Activated B cell treated with CpG ODN at 0.5 μM for 24 hours (primary cell): ENCODE measurements at regions not wholly inside any gene's neighbourhood (a gene's known extent, or its start where the extent isn't known, plus 50 kb on each side); places are given as distances from the start of the nearest gene placed in this dataset.

Experiments
- ATAC-seq: fragments of 200-7000 bp; cut with Tn5 transposase; one replicate; pipeline ENCODE4 v1.10.0; 2021; ENCODE audit warnings: low read depth, mild to moderate bottlenecking, moderate library complexity
- CTCF ChIA-PET: fragments of 350-600 bp; sonication (Branson Sonifier 250); formaldehyde crosslinking; loops from one replicate; lab custom pipeline; 2021; ENCODE audit warnings: antibody characterized with exemption; lab: Charles Lee
- POLR2A ChIA-PET: fragments of 350-600 bp; sonication (Branson Sonifier 250); formaldehyde crosslinking; loops from one replicate; lab custom pipeline; 2021; ENCODE audit warnings: antibody characterized with exemption; lab: Charles Lee
- DNase-seq: peaks from one replicate; pipeline ENCODE4 v3.0.0; 2022
- H3K27ac Mint-ChIP-seq: one replicate; pipeline ENCODE4 v1.8.0; 2020; ENCODE audit warnings: mixed read lengths
- H3K27me3 Mint-ChIP-seq: one replicate; pipeline ENCODE4 v1.8.0; 2021; ENCODE audit warnings: mixed read lengths
- H3K36me3 Mint-ChIP-seq: one replicate; pipeline ENCODE4 v1.8.0; 2021; ENCODE audit warnings: low read depth, mixed read lengths
- H3K4me1 Mint-ChIP-seq: one replicate; pipeline ENCODE4 v1.8.0; 2021; ENCODE audit warnings: mixed read lengths
- H3K4me3 Mint-ChIP-seq: one replicate; pipeline ENCODE4 v1.8.0; 2020; ENCODE audit warnings: mild to moderate bottlenecking, mixed read lengths
- H3K9me3 Mint-ChIP-seq: one replicate; pipeline ENCODE4 v1.8.0; 2020; ENCODE audit warnings: mixed read lengths
- intact Hi-C: fragments of 100-400 bp; cut with micrococcal nuclease; formaldehyde crosslinking; loops from one replicate; pipeline ENCODE4 v1.15.1; 2024
- TF ChIP-seq, protein P1 (sequence below): fragments of 200-600 bp; IDR thresholded peaks from one replicate; pipeline ENCODE4 v1.8.0; 2022; ENCODE audit warnings: antibody characterized with exemption, mild to moderate bottlenecking

DNA sequence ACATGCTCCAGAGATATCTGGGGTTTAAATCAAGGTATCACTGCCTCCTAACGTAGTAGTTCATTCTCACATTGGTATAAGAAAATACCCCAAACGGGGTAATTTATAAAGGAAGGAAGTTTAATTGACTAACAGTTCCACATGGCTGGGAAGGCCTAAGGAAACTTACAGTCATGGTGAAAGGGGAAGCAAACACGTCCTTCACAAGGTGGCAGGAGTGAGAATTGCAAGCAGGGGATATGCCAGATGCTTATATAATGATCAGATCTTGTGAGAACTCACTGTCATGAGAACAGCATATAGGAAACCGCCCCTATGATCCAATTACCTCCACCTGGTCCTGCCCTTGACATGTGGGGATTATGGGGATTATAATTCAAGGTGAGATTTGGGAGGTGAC is 1280.2 kb upstream of the C9orf72 start:
- Mint-ChIP-seq H3K9me3 (no peaks in the 10 kb centered on the region), H3K36me3 (no peaks in the 10 kb centered on the region), H3K4me1 (no peaks in the 10 kb centered on the region), H3K27me3 (no peaks in the 10 kb centered on the region), H3K27ac (no peak overlapping the region), H3K4me3 (no peak overlapping the region)
- TF ChIP-seq, protein P1, sequence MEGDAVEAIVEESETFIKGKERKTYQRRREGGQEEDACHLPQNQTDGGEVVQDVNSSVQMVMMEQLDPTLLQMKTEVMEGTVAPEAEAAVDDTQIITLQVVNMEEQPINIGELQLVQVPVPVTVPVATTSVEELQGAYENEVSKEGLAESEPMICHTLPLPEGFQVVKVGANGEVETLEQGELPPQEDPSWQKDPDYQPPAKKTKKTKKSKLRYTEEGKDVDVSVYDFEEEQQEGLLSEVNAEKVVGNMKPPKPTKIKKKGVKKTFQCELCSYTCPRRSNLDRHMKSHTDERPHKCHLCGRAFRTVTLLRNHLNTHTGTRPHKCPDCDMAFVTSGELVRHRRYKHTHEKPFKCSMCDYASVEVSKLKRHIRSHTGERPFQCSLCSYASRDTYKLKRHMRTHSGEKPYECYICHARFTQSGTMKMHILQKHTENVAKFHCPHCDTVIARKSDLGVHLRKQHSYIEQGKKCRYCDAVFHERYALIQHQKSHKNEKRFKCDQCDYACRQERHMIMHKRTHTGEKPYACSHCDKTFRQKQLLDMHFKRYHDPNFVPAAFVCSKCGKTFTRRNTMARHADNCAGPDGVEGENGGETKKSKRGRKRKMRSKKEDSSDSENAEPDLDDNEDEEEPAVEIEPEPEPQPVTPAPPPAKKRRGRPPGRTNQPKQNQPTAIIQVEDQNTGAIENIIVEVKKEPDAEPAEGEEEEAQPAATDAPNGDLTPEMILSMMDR: no peak
- ChIA-PET CTCF (no interaction called here), POLR2A (no interaction called here)
- DNase-seq (no peak), ATAC-seq (no peak)
- intact Hi-C loops: no loop called here

DNA sequence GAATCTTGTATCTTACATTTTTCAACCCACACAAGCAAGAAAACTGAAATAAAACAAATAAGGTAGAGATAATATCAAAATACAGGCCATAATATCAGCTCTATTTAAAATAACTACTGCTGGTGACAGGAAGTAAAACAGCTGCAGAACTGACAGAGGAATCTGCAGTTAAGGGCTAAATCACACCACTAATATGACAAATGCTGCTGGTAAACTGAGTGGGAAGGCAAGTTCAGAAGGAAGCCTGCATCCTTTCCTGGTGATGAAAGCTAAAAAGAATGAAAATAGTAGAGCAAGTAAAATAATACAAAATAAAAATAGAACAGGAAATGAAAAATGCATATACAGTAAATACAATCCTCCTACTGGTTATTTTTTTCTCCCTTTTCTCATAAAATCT is 1293.7 kb upstream of the C9orf72 start:
- Mint-ChIP-seq H3K36me3 (no peaks in the 10 kb centered on the region), H3K4me3 (no peak overlapping the region), H3K4me1 (no peaks in the 10 kb centered on the region), H3K27me3 (no peaks in the 10 kb centered on the region), H3K27ac (no peak overlapping the region), H3K9me3 (no peaks in the 10 kb centered on the region)
- DNase-seq (no peak), ATAC-seq (no peak)
- POLR2A ChIA-PET: no interaction called here
- TF ChIP-seq, protein P1: no peak
- intact Hi-C loops: no loop called here
- CTCF ChIA-PET: no interaction called here

DNA sequence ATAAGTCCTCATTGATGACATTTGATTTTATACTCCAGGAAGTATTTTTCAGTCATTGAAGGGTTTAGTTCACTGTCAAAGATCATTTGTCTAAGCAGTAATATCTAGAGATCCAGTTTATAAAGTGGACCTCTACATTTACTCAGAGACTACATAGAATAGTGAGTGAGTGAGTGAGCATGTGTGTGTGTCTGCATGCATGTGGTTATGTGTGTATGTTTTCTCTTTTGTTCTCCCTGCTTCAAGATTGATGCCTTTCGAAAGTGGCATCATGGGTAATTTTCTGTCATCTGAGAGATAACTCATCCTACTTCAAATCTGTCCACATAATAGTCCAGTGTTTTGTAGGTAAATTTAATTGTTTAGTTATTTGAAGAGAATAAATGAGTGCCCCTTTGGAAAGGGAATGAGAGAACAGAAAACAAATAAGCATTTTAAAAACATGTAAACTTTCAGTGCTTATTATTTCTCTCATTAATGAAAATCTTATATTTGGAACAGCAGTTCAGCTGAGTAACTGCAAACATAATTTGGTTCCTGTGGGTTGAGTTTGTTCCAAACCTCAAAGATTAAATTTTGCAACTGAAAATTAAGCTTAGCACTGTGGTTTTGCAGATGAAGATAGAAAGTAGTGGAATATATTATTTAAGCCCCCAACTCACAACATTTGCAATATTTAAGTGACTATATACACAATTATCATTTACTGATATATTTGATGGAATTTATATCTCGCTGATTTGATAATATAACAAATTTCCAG is 1295.1 kb upstream of the C9orf72 start:
- ChIA-PET CTCF (no interaction called here), POLR2A (no interaction called here)
- H3K27me3 Mint-ChIP-seq: no peaks in the 10 kb centered on the region
- TF ChIP-seq, protein P1: no peak
- peaks cover 3% of the 10 kb centered on the region for H3K9me3 Mint-ChIP-seq
- no peak for ATAC-seq
- no peaks in the 10 kb centered on the region for H3K36me3 Mint-ChIP-seq
- no peaks in the 10 kb centered on the region for H3K4me1 Mint-ChIP-seq
- intact Hi-C loops: no loop called here
- H3K27ac Mint-ChIP-seq: no peak overlapping the region
- no peak overlapping the region for H3K4me3 Mint-ChIP-seq
- DNase-seq: no peak

DNA sequence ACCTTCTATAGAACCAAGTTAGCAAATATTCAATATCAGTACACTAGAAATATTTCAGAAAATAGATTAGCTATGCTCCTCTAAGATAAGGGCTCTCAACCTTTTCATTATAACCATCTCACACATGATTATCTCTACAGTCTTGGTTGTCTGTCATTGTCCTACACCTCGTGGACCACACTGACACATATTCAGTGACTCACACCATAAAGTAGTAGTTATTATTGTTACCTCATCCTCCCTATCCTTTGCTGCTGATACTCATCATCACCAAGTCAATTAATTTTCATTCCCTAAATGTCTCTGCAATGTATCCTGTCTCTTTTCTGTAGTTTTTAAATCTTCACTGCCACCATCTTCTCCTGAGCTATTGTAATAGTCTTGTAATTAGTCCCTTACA is 1309.2 kb upstream of the C9orf72 start:
- no peak overlapping the region for H3K27ac Mint-ChIP-seq
- intact Hi-C loops: no loop called here
- ATAC-seq (no peak), DNase-seq (no peak)
- no peaks in the 10 kb centered on the region for H3K27me3 Mint-ChIP-seq
- TF ChIP-seq, protein P1: no peak
- H3K9me3 Mint-ChIP-seq: no peaks in the 10 kb centered on the region
- H3K4me3 Mint-ChIP-seq: no peak overlapping the region
- POLR2A ChIA-PET: no interaction called here
- no peaks in the 10 kb centered on the region for H3K36me3 Mint-ChIP-seq
- no peaks in the 10 kb centered on the region for H3K4me1 Mint-ChIP-seq
- CTCF ChIA-PET: no interaction called here

DNA sequence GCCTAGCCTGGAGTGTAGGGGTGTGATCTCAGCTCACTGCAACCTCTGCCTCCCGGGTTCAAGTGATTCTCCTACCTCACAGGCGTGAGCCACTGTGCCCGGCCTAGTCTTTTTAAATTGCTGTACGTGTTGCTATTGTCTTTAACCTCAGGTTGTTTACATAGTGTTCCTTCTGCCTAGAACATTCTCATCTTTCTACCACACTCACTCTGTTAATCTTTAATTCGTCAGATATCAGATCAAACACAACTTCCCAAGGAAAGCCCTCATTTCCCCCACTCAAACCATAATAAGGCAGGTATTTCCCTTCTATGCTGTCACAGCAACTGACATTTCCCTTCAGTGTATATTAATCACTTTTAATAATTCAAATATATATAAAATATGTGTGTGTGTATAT is 1310.0 kb upstream of the C9orf72 start:
- POLR2A ChIA-PET: no interaction called here
- ATAC-seq (no peak), DNase-seq (no peak)
- no peaks in the 10 kb centered on the region for H3K9me3 Mint-ChIP-seq
- no peaks in the 10 kb centered on the region for H3K36me3 Mint-ChIP-seq
- H3K4me1 Mint-ChIP-seq: no peaks in the 10 kb centered on the region
- H3K27me3 Mint-ChIP-seq: no peaks in the 10 kb centered on the region
- no peak overlapping the region for H3K27ac Mint-ChIP-seq
- TF ChIP-seq, protein P1: no peak
- H3K4me3 Mint-ChIP-seq: no peak overlapping the region
- intact Hi-C loops: no loop called here
- CTCF ChIA-PET: no interaction called here
